Prostate gland (tissue), 2 donors: ENCODE measurements at regions not wholly inside any gene's neighbourhood (a gene's known extent, or its start where the extent isn't known, plus 50 kb on each side); places are given as distances from the start of the nearest gene placed in this dataset.

Source experiments
- CTCF ChIP-seq, 4 experiments: fragments of 200-600 bp in 2 of 4; fragments of 450-650 bp in 2 of 4; sonication (generic) in 2 of 4; IDR thresholded peaks; 1 replicate in 3 of 4; 2 replicates in 1 of 4; pipeline ENCODE4 v1.5.1; 2016 to 2019; ENCODE audit warnings: antibody characterized with exemption in 4 of 4, mild to moderate bottlenecking in 2 of 4, moderate library complexity in 2 of 4
- POLR2AphosphoS5 ChIP-seq: sonication (generic); formaldehyde crosslinking; IDR thresholded peaks from one replicate; pipeline ENCODE4 v1.6.1; 2017; ENCODE audit warnings: antibody characterized with exemption

GRCh38 chr5:84474126-84474525, 89.4 kb upstream of the EDIL3 start:
- TF ChIP-seq CTCF (IDR thresholded peaks at IDR 0.05) (no peak), POLR2AphosphoS5 (no peak)
